HepG2 (cell line): ENCODE measurements at regions not wholly inside any gene's neighbourhood (a gene's known extent, or its start where the extent isn't known, plus 50 kb on each side); places are given as distances from the start of the nearest gene placed in this dataset.

Experiments
- CENPBD1 ChIP-seq: sonication (generic); formaldehyde crosslinking; IDR thresholded peaks from 2 replicates; pipeline ENCODE4 v1.8.0; 2022; ENCODE audit warnings: missing genetic modification reagents, low read depth, mild to moderate bottlenecking, borderline replicate concordance
- HBP1 ChIP-seq: IDR thresholded peaks from 2 replicates; pipeline ENCODE4 v1.6.1; 2016; ENCODE audit warnings: low read depth, control low read depth
- HNF4A ChIP-seq: sonication (generic); formaldehyde crosslinking; IDR thresholded peaks from 2 replicates; pipeline ENCODE4 v1.4.0; 2020; ENCODE audit warnings: missing genetic modification reagents
- NR2F1 ChIP-seq, 2 experiments: fragments of 450-650 bp in 1 of 2; formaldehyde crosslinking in 1 of 2; IDR thresholded peaks; 2 replicates each; pipeline versions ENCODE4 v1.5.0 to v1.6.1; 2016 to 2020; ENCODE audit warnings: mild to moderate bottlenecking in 1 of 2, missing compliant biosample characterization in 1 of 2, missing genetic modification reagents in 1 of 2, moderate library complexity in 1 of 2
- NRL ChIP-seq: sonication (generic); formaldehyde crosslinking; IDR thresholded peaks from 2 replicates; pipeline ENCODE4 v1.5.0; 2020; ENCODE audit warnings: missing genetic modification reagents, mild to moderate bottlenecking, moderate library complexity, borderline replicate concordance
- SNAPC4 ChIP-seq: sonication (generic); formaldehyde crosslinking; IDR thresholded peaks from 2 replicates; pipeline ENCODE4 v1.4.0; 2020; ENCODE audit warnings: mild to moderate bottlenecking, missing genetic modification reagents
- TSC22D2 ChIP-seq: sonication (generic); formaldehyde crosslinking; IDR thresholded peaks from 2 replicates; pipeline ENCODE4 v1.5.1; 2020; ENCODE audit warnings: missing genetic modification reagents, mild to moderate bottlenecking, borderline replicate concordance
- ZBTB40 ChIP-seq, 2 experiments: fragments of 450-650 bp in 1 of 2; sonication (generic) in 1 of 2; formaldehyde crosslinking in 1 of 2; IDR thresholded peaks; 2 replicates each; pipeline versions ENCODE4 v1.6.1 to v1.8.0; 2016 to 2022; ENCODE audit warnings: antibody characterized with exemption in 1 of 2, mild to moderate bottlenecking in 1 of 2, missing genetic modification reagents in 1 of 2
- ZNF205 ChIP-seq: IDR thresholded peaks from 2 replicates; pipeline ENCODE4 v1.6.1; 2018; ENCODE audit warnings: missing biosample characterization, missing genetic modification reagents
- ZNF557 ChIP-seq: sonication (generic); formaldehyde crosslinking; IDR thresholded peaks from 2 replicates; pipeline ENCODE4 v1.4.0; 2020; ENCODE audit warnings: missing genetic modification reagents
- ZNF615 ChIP-seq: sonication (generic); formaldehyde crosslinking; IDR thresholded peaks from 2 replicates; pipeline ENCODE4 v1.5.0; 2020; ENCODE audit warnings: mild to moderate bottlenecking, missing genetic modification reagents, borderline replicate concordance

- TF ChIP-seq ZBTB40 (IDR thresholded peaks at IDR 0.05) (no peak), ZBTB40 (CRISPR knock-in tag; IDR thresholded peaks at IDR 0.05) (no peak; the same call in none of the 2 replicates), HBP1 (CRISPR knock-in tag) (no peak), SNAPC4 (CRISPR knock-in tag) (no peak), ZNF557 (CRISPR knock-in tag) (peak; percentile 27; the same call in 1 of the 2 replicates), NRL (CRISPR knock-in tag) (peak; percentile 75), HNF4A (CRISPR knock-in tag) (peak; percentile 83), NR2F1 (CRISPR knock-in tag; IDR thresholded peaks at IDR 0.05) (peak; percentile 19 to 20; a peak in 2 of 4 replicates), TSC22D2 (CRISPR knock-in tag) (no peak), CENPBD1 (CRISPR knock-in tag) (no peak), ZNF615 (CRISPR knock-in tag) (no peak), ZNF205 (CRISPR knock-in tag) (0 out of 2 replicates have a peak, but pooled peaks have one; percentile 32)
Measured at GRCh38 chr20:50353289-50353961, 156.8 kb upstream of the PTPN1 start (continued).
